Activated naive CD8-positive, alpha-beta T cell treated with anti-CD3 and anti-CD28 coated beads, Interleukin-2, amount 10 ng/mL, durations not matched to agents 7 days and 5 days (primary cell): ENCODE measurements at regions not wholly inside any gene's neighbourhood (a gene's known extent, or its start where the extent isn't known, plus 50 kb on each side); places are given as distances from the start of the nearest gene placed in this dataset.
"Not testable (repeated sequence)": the region's sequence is repeated elsewhere in the genome, so short reads cannot be mapped to it uniquely, and the experiment has no call there.

Experiments used
- ATAC-seq: fragments of 150-1000 bp; cut with Tn5 transposase; one replicate; pipeline ENCODE4 v1.10.0; 2021; ENCODE audit warnings: low read depth, moderate library complexity
- POLR2A ChIA-PET: fragments of 350-600 bp; sonication (Branson Sonifier 250); formaldehyde crosslinking; loops from one replicate; lab custom pipeline; 2021; ENCODE audit warnings: antibody characterized with exemption; lab: Charles Lee
- DNase-seq: peaks from one replicate; pipeline ENCODE4 v3.0.0; 2021
- H3K27ac Mint-ChIP-seq: one replicate; pipeline ENCODE4 v1.8.0; 2022; ENCODE audit warnings: mild to moderate bottlenecking, mixed read lengths
- H3K27me3 Mint-ChIP-seq: one replicate; pipeline ENCODE4 v1.8.0; 2022; ENCODE audit warnings: mild to moderate bottlenecking, moderate library complexity, mixed read lengths
- H3K36me3 Mint-ChIP-seq: one replicate; pipeline ENCODE4 v1.8.0; 2021; ENCODE audit warnings: mild to moderate bottlenecking, mixed read lengths
- H3K4me1 Mint-ChIP-seq: one replicate; pipeline ENCODE4 v1.8.0; 2021; ENCODE audit warnings: mixed read lengths
- H3K4me3 Mint-ChIP-seq: one replicate; pipeline ENCODE4 v1.8.0; 2022; ENCODE audit warnings: mild to moderate bottlenecking, moderate library complexity, mixed read lengths
- H3K9me3 Mint-ChIP-seq: one replicate; pipeline ENCODE4 v1.8.0; 2021; ENCODE audit warnings: mixed read lengths

DNA sequence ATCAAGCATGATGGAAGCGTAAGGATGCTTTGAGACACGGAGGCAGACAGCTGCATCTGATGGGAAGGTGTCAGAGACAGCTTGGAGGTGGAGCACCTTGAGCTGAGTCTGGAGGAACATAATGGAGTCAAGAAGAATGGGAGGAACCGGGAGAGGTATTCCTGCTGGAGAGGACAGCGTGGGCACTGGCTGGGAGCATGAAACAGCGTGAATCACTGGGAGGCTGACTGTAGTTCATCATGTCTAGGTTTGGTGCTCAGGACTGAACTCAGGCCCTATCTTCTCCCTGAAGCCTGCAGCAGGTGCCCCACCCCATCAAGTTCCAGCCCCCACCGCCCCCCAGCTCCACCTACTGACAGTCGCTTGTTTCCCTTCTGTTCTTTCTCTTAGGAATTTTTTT is 98.6 kb downstream of the TMEM17 start:
- Mint-ChIP-seq H3K4me1 (peaks cover 7% of the 10 kb centered on the region), H3K27ac (no peak overlapping the region), H3K36me3 (no peaks in the 10 kb centered on the region), H3K4me3 (no peak overlapping the region), H3K27me3 (no peaks in the 10 kb centered on the region), H3K9me3 (no peaks in the 10 kb centered on the region)
- POLR2A ChIA-PET: no interaction called here
- ATAC-seq (no peak), DNase-seq (no peak)

DNA sequence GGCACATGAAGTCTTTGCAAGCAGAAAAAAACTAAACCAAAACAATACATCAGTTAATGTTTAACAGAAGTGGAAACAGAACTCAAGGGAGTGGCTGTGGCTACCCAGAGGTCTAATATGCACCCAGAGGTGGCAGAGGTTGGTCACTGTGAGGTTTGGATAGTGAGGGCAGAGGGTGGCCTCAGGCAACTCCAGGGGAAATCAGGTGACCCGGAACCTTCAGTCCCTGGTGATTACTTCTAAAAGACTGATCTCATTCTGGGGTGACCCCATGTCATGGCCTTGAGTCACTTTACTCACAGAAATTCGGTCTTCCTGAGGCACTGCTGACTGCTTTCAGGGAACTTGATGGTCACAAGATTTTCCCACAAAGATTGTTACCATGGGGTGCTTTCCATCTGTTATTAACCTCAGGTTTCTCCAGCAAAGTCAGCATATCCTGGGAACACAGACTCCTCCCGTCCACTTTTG is 99.4 kb downstream of the TMEM17 start:
- Mint-ChIP-seq H3K27me3 (no peaks in the 10 kb centered on the region), H3K36me3 (no peaks in the 10 kb centered on the region)
- ATAC-seq: no peak

DNA sequence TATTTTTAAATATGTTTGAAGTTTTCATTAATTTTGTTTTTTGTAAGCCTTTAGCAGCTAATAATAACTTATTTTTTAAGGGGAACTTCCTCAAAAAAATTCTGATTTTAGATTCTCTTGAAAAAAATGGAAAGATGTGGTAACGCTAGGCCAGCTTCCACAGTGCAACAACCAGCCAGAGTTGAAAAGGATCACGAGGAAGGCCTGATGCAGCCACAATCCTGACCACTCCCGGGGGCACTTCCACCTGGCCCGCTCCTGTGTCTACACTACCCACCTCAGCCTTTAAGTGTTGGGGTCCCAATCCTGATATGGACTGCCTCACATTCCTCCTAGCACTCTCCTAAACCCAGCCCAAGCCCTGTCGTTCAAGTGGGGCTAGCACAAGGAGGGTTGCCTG is 101.1 kb downstream of the TMEM17 start:
- Mint-ChIP-seq H3K27me3 (no peaks in the 10 kb centered on the region), H3K4me1 (peaks cover 1% of the 10 kb centered on the region), H3K9me3 (peaks cover 3% of the 10 kb centered on the region), H3K36me3 (no peaks in the 10 kb centered on the region), H3K4me3 (no peak overlapping the region), H3K27ac (no peak overlapping the region)
- DNase-seq: no peak
- POLR2A ChIA-PET: no interaction called here
- no peak for ATAC-seq

More for the DNA sequence above, 99.4 kb downstream of the TMEM17 start:
- no peak overlapping the region for H3K4me3 Mint-ChIP-seq
- H3K27ac Mint-ChIP-seq: no peak overlapping the region
- POLR2A ChIA-PET: no interaction called here
- peaks cover 4% of the 10 kb centered on the region for H3K4me1 Mint-ChIP-seq
- DNase-seq: no peak
- H3K9me3 Mint-ChIP-seq: peaks cover 3% of the 10 kb centered on the region

DNA sequence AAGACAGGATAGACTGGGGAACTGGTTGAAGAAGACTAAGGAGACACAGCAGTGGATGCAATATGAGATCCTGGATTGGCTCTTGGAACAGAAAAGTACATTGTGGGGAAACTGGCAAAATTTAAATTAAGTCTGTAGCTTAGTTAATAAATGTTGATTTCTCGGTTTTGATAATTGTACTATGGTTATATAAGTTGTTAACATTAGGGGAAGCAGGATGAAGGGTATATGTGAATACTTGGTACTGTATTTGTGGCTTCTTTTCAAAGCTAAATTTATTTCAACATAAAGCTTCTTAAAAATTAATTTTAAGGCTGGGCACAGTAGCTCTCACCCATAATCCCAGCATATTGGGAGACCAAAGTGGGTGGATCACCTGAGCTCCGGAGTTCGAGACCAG is 103.8 kb downstream of the TMEM17 start:
- POLR2A ChIA-PET: no interaction called here
- Mint-ChIP-seq H3K27ac (no peak overlapping the region), H3K27me3 (no peaks in the 10 kb centered on the region)

DNA sequence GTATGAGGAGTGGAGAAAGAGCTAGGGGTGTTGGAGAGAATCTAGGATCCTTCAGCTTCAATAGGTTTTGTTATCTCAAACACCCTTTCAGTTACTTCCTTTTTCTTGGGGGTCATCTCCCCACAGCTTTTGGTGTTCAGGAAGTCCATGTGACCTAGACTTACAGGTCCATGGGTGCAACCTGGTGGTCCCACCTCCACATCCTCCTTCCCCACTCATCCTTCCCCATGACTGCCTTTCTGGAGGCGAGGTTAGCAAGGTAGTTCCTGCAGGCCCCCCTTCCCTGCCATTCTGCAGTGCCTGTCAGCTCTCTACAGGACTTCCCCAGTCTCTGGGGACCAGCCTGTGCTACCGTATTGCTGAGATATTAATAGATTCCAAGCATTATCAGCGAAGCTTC is 107.6 kb downstream of the TMEM17 start:
- POLR2A ChIA-PET: interaction anchor here (0.5 to 0.7 kb wide), 2 partner anchors 85 to 398 kb away, joined by 4 to 8 read pairs; no protein-coding TSS in a partner anchor
- H3K9me3 Mint-ChIP-seq: peaks cover 7% of the 10 kb centered on the region
- no peaks in the 10 kb centered on the region for H3K27me3 Mint-ChIP-seq
- no peak overlapping the region for H3K4me3 Mint-ChIP-seq
- no peak overlapping the region for H3K27ac Mint-ChIP-seq
- DNase-seq (no peak), ATAC-seq (no peak)
- H3K36me3 Mint-ChIP-seq: peaks cover 1% of the 10 kb centered on the region
- peaks cover 7% of the 10 kb centered on the region for H3K4me1 Mint-ChIP-seq

More for the DNA sequence above, 103.8 kb downstream of the TMEM17 start:
- no peak for ATAC-seq
- no peak overlapping the region for H3K4me3 Mint-ChIP-seq
- no peak for DNase-seq
- H3K4me1 Mint-ChIP-seq: peaks cover 5% of the 10 kb centered on the region
- peaks cover 1% of the 10 kb centered on the region for H3K36me3 Mint-ChIP-seq
- peaks cover 3% of the 10 kb centered on the region for H3K9me3 Mint-ChIP-seq

- no peak overlapping the region for H3K27ac Mint-ChIP-seq
- POLR2A ChIA-PET: no interaction called here
- H3K4me3 Mint-ChIP-seq: no peak overlapping the region
- DNase-seq (no peak), ATAC-seq (no peak)
- peaks cover 1% of the 10 kb centered on the region for H3K36me3 Mint-ChIP-seq
- H3K27me3 Mint-ChIP-seq: no peaks in the 10 kb centered on the region
- H3K9me3 Mint-ChIP-seq: peaks cover 6% of the 10 kb centered on the region
- H3K4me1 Mint-ChIP-seq: peaks cover 7% of the 10 kb centered on the region
These were observed 109.1 kb downstream of the TMEM17 start for GRCh38 chr2:62396880-62397279.

- POLR2A ChIA-PET: no interaction called here
- Mint-ChIP-seq H3K4me3 (no peak overlapping the region), H3K9me3 (peaks cover 5% of the 10 kb centered on the region), H3K27ac (no peak overlapping the region), H3K4me1 (peaks cover 6% of the 10 kb centered on the region), H3K36me3 (peaks cover 1% of the 10 kb centered on the region), H3K27me3 (no peaks in the 10 kb centered on the region)
- ATAC-seq (no peak), DNase-seq (no peak)
These were observed 112.7 kb downstream of the TMEM17 start for GRCh38 chr2:62393293-62393692.

GRCh38 chr2:62391696-62392095 is 114.3 kb downstream of the TMEM17 start:
- Mint-ChIP-seq H3K36me3 (no peaks in the 10 kb centered on the region), H3K27ac (no peak overlapping the region), H3K4me1 (peaks cover 2% of the 10 kb centered on the region), H3K4me3 (no peak overlapping the region), H3K27me3 (no peaks in the 10 kb centered on the region), H3K9me3 (peaks cover 5% of the 10 kb centered on the region)
- DNase-seq: no peak
- POLR2A ChIA-PET: no interaction called here
- ATAC-seq: no peak

DNA sequence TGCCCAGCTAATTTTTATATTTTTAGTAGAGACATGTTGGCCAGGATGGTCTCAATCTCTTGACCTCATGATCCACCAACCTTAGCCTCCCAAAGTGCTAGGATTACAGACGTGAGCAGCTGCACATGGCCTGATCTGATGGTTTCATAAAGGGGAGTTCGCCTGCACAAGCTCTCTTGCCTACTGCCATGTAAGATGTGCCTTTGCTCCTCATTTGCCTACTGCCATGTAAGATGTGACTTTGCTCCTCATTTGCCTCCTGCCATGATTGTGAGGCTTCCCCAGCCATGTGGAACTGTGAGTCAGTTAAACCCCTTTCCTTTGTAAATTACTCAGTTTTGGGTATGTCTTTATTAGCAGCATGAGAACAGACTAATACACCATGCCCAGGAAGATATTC is 119.6 kb downstream of the TMEM17 start:
- H3K27me3 Mint-ChIP-seq, H3K9me3 Mint-ChIP-seq, ATAC-seq, H3K27ac Mint-ChIP-seq, H3K4me1 Mint-ChIP-seq, H3K4me3 Mint-ChIP-seq, POLR2A ChIA-PET, H3K36me3 Mint-ChIP-seq, DNase-seq: not testable (repeated sequence)

DNA sequence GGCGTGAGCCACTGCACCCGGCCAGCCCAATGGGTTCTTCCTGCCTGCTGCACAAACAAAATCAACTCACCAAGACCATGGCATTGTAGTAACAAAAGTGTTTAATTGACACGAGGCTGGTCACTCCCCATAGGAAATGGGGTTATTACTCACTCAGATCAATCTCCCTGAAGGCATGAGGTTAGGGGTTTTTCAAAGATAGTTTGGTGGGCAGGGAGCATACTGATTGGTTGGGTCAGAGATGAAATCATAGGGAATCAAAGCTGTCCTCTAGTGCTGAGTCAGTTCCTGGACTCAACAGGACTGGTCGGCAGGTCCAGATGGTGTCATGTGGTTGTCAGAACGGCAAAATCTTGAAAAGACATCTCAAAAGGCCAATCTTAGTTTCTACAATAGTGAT is 122.1 kb downstream of the TMEM17 start:
- no peak for ATAC-seq

DNA sequence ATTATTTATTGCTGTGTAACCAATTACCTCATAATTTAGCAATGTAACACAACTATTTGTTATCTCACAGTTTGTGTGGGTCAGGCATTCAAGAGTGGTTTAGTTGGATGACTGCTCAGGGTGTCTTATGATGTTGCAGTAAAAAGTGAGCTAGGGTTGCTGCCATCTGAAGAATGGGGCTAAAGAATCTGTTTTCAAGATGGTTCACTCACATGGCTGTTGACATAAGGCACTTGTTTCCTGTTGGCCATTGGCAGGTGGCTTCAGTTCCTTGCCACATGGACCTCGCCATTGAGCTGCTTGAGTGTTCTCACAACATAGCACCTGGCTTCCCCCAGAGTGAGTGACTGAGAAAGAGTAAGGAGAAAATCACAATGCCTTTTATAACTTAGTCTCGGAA is 123.2 kb downstream of the TMEM17 start:
- peaks cover 9% of the 10 kb centered on the region for H3K4me1 Mint-ChIP-seq
- peaks cover 8% of the 10 kb centered on the region for H3K36me3 Mint-ChIP-seq
- no peak overlapping the region for H3K4me3 Mint-ChIP-seq
- no peak overlapping the region for H3K27ac Mint-ChIP-seq
- H3K9me3 Mint-ChIP-seq: peaks cover 9% of the 10 kb centered on the region
- ATAC-seq: no peak
- POLR2A ChIA-PET: no interaction called here
- no peak for DNase-seq
- H3K27me3 Mint-ChIP-seq: no peaks in the 10 kb centered on the region

More for the DNA sequence above, 122.1 kb downstream of the TMEM17 start:
- Mint-ChIP-seq H3K36me3 (peaks cover 6% of the 10 kb centered on the region), H3K9me3 (peaks cover 9% of the 10 kb centered on the region), H3K4me3 (no peak overlapping the region), H3K27me3 (no peaks in the 10 kb centered on the region), H3K27ac (no peak overlapping the region), H3K4me1 (peaks cover 9% of the 10 kb centered on the region)
- no peak for DNase-seq
- POLR2A ChIA-PET: no interaction called here

- peaks cover 10% of the 10 kb centered on the region for H3K36me3 Mint-ChIP-seq
- ATAC-seq (no peak), DNase-seq (no peak)
- peaks cover 9% of the 10 kb centered on the region for H3K9me3 Mint-ChIP-seq
- H3K27me3 Mint-ChIP-seq: no peaks in the 10 kb centered on the region
- H3K27ac Mint-ChIP-seq: no peak overlapping the region
- POLR2A ChIA-PET: no interaction called here
- H3K4me3 Mint-ChIP-seq: no peak overlapping the region
- peaks cover 9% of the 10 kb centered on the region for H3K4me1 Mint-ChIP-seq
These were observed 123.9 kb downstream of the TMEM17 start for GRCh38 chr2:62382122-62382521.

DNA sequence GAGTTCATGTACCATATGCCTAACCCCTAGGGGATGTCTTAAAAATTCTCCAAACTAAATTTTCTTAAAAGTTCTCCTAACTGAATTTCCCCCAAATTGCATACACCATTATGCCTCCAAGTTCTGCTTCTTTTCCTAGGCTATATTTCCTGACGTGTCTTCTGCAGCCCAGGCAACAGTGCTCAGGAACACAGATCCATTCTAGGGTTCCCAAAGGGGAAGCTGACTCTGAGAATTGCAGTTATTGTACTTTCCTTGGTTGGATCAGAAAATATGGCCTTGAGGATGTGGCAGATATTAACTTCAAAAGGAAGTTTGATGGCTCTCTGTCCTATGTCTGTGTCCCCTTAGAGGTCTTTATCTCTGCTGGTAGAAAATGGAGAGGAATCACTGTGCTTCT is 124.3 kb downstream of the TMEM17 start:
- no peak overlapping the region for H3K4me3 Mint-ChIP-seq
- peaks cover 9% of the 10 kb centered on the region for H3K9me3 Mint-ChIP-seq
- peaks cover 9% of the 10 kb centered on the region for H3K4me1 Mint-ChIP-seq
- peaks cover 10% of the 10 kb centered on the region for H3K36me3 Mint-ChIP-seq
- H3K27ac Mint-ChIP-seq: no peak overlapping the region
- H3K27me3 Mint-ChIP-seq: no peaks in the 10 kb centered on the region
- ATAC-seq (no peak), DNase-seq (no peak)
- POLR2A ChIA-PET: interaction anchor here (0.6 kb wide), 1 partner anchor 11 kb away, joined by 5 read pairs; no protein-coding TSS in a partner anchor

DNA sequence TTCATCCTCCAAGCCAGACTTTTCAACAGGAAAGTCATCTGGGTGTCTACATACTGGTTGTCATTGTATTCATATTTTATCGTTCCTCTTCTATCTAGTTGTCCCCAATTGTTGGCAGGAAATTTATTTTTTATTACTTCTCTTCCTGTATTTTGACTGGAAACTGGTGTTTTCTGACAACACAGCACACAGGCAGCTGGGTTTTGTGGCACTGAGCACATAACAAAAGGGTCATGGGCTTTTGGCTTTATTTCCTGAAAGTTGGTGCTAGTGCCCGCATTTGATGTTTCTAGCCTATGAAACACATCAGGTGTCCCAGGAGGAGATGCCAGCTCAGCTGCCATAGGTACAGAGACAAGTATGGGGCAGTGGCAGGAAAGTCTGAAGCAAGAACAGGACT is 126.4 kb downstream of the TMEM17 start:
- no peak for ATAC-seq
- Mint-ChIP-seq H3K27me3 (no peaks in the 10 kb centered on the region), H3K4me1 (peaks cover 13% of the 10 kb centered on the region), H3K36me3 (peaks cover 8% of the 10 kb centered on the region), H3K9me3 (peaks cover 5% of the 10 kb centered on the region), H3K27ac (no peak overlapping the region), H3K4me3 (no peak overlapping the region)
- POLR2A ChIA-PET: no interaction called here
- DNase-seq: no peak

GRCh38 chr2:62375113-62375420 is 130.9 kb downstream of the TMEM17 start:
- no peak for DNase-seq
- Mint-ChIP-seq H3K4me3 (no peak overlapping the region), H3K36me3 (peaks cover 9% of the 10 kb centered on the region), H3K4me1 (peaks cover 4% of the 10 kb centered on the region), H3K27me3 (no peaks in the 10 kb centered on the region), H3K9me3 (peaks cover 12% of the 10 kb centered on the region), H3K27ac (no peak overlapping the region)
- POLR2A ChIA-PET: no interaction called here
- ATAC-seq: no peak
